KBM-7 (cell line): ENCODE measurements at regions not wholly inside any gene's neighbourhood (a gene's known extent, or its start where the extent isn't known, plus 50 kb on each side); places are given as distances from the start of the nearest gene placed in this dataset.
A peak's percentile ranks its signal among the peaks of the same experiment; 100 is the strongest.

Source experiments
- DNase-seq: peaks from one replicate; pipeline ENCODE4 v3.0.0-alpha.2; 2015
- in situ Hi-C: fragments of 300-500 bp; cut with MboI; formaldehyde crosslinking; loops from 2 replicates; pipeline ENCODE4 v1.14.3; 2020; ENCODE audit warnings: low sequenced_read_pairs, low pct_unique_long_range_greater_than_20kb, mixed read lengths

DNA sequence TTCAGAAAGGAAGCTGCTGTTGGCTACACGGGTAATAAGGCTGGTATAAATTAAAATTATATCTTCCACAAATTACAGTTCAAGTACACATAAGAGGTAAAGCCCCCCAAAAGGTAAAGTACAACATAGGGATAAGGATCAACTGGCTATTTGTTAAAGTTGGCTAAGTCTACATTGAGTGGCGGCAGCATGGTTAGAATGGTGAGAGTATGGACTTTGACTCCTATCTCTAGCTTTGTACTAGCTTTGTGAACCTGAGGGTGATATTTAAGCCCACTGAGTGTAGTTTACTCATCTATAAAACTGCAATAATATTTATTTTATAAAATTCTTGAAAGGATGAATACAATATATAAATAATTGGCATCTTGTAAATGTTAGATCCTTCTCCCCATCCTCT lies 542.8 kb downstream of the DSC3 start:
- in situ Hi-C loops, result no loop called here
- DNase-seq, result no peak

GRCh38 chr18:30492552-30493129 lies 549.9 kb downstream of the DSC3 start:
- DNase-seq, result no peak
- in situ Hi-C loops, result no loop called here

DNA sequence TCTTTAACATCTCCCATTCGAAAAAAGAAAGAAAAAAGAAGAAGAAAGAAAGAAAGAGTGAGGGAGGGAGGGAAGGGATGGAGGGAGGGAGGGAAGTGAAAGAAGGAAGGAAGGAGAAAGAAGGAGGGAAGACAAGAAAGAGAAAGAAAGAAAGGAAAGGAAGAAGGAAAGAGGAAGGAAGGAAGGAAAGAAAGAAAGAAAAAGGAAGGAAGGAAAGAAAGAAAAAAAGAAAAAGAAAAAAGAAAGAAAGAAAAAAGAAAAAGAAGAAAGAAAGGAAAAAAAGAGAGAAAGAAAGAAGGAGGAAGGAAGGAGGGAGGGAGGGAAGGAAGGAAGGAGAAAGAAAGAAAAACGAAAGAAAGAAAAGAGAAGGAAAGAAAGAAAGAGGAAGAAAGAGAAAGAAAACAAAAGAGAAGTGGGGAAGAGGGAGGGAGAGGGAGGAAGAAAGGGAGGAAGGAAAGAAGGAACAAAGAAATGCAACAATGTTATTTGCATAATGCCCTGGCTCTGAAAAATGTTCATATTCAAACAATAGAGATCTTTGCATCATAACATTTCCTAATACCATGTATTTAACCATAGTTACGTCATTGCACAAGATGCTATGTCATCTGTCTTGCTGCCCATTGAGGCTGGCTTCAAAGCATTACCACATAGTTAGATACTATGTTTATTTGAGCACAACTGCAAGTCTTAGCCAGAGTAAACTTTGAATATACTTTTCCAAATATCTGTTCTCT lies 550.6 kb downstream of the DSC3 start:
- in situ Hi-C loops, result no loop called here
- peak; percentile 3 for DNase-seq

- in situ Hi-C loops, result no loop called here
- DNase-seq, result peak; percentile 28
Measured at GRCh38 chr18:30489890-30490643, 552.5 kb downstream of the DSC3 start.

- no peak for DNase-seq
- in situ Hi-C loops, result no loop called here
Measured at GRCh38 chr18:30487962-30488361, 554.6 kb downstream of the DSC3 start.

- in situ Hi-C loops, result no loop called here
- no peak for DNase-seq
Measured at GRCh38 chr18:30486856-30487255, 555.7 kb downstream of the DSC3 start.

- in situ Hi-C loops, result no loop called here
- no peak for DNase-seq
Measured at GRCh38 chr18:30485078-30485477, 557.5 kb downstream of the DSC3 start.

- in situ Hi-C loops, result no loop called here
- no peak for DNase-seq
Measured at GRCh38 chr18:30481871-30482270, 560.7 kb downstream of the DSC3 start.

DNA sequence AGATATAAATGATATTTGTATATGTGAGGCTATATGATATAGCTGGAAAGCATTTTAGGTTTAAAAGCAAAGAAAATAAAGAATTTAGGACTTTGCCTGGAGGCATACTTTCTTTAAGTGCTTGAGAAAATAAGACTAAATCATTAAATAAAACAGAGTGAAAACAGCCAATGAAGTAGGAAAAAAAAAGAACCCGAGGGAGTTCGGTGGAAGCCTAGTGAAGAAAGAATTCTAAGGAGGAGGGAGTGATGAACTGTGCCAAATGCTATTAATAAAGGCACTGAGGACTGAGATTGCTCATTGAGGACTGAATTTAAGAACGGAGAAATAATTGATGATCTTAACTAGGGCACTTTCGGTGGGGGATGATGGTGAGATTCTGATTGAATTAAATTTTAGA lies 573.5 kb downstream of the DSC3 start:
- DNase-seq, result no peak
- in situ Hi-C loops, result no loop called here

- in situ Hi-C loops, result no loop called here
Measured at GRCh38 chr18:30465096-30465495, 577.4 kb downstream of the DSC3 start.

GRCh38 chr18:30457156-30457555 lies 585.4 kb downstream of the DSC3 start:
- DNase-seq, result no peak

More at GRCh38 chr18:30465096-30465495, 577.4 kb downstream of the DSC3 start:
- no peak for DNase-seq

GRCh38 chr18:30455741-30456140 lies 586.8 kb downstream of the DSC3 start:
- in situ Hi-C loops, result no loop called here
- no peak for DNase-seq

More at GRCh38 chr18:30457156-30457555, 585.4 kb downstream of the DSC3 start:
- in situ Hi-C loops, result no loop called here

- in situ Hi-C loops, result no loop called here
Measured at GRCh38 chr18:30454920-30455319, 587.6 kb downstream of the DSC3 start.

GRCh38 chr18:30451981-30452380 lies 590.6 kb downstream of the DSC3 start:
- no peak for DNase-seq
- in situ Hi-C loops, result no loop called here

More at GRCh38 chr18:30454920-30455319, 587.6 kb downstream of the DSC3 start:
- no peak for DNase-seq

GRCh38 chr18:30450927-30451326 lies 591.6 kb downstream of the DSC3 start:
- no peak for DNase-seq
- in situ Hi-C loops, result no loop called here

DNA sequence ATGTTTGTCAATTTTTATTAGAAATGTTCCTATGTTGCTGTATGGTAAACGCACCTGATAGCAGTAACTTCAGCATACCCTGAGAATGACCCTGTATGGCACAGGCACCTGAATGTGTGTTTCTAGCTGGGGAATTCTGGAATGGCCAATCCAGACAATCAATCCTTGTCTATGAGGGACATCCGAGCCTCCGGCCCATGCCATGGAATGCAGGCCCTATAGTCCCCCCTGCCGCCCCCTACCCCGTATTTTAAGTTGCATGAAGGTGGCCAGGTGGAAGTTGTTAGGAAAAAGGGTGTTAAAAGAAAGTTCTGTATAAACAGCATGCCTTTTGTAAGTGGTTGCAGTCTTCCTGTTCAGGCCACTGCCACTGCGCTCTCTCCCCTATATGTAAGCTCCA lies 595.9 kb downstream of the DSC3 start:
- in situ Hi-C loops, result no loop called here
- DNase-seq, result no peak

GRCh38 chr18:30444544-30444943 lies 598.0 kb downstream of the DSC3 start:
- in situ Hi-C loops, result no loop called here
- DNase-seq, result no peak

DNA sequence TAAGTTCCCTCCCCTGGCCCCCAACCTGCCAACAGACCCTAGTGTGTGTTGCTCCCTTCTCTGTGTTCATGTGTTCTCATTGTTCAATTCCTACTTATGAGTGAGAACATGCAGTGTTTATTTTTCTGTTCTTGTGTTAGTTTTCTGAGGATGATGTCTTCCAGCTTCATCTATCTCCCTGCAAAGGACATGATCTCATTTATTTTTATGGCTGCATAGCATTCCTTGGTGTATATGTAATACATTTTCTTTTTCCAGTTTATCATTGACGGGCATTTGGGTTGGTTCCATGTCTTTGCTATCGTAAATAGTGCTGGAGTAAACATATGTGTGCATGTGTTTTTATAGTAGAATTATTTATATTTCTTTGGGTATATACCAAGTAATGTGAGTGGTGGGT lies 602.2 kb downstream of the DSC3 start:
- no peak for DNase-seq
- in situ Hi-C loops, result no loop called here

GRCh38 chr18:30439174-30439573 lies 603.4 kb downstream of the DSC3 start:
- in situ Hi-C loops, result no loop called here
- DNase-seq, result no peak

DNA sequence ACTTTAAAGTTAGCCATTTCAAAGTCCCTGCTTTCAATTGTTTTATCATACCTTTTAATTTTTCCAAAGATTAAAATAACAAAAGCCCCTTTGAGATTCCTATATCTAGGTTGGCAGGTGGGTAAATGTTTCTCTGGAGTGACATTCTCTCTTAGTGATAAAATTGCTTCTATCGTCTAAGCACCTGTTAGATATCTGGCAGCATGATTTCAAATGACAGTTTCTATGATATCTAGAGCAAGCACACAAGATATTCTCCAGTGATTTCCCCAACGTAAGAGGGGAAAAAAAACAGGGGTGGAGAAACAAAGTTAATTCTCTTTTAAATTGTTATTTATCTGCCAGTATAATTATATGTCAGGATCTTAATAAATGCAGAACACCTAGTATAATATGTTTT lies 610.2 kb downstream of the DSC3 start:
- no peak for DNase-seq
- in situ Hi-C loops, result no loop called here
